Erythroblast (primary cell): ENCODE measurements at regions not wholly inside any gene's neighbourhood (a gene's known extent, or its start where the extent isn't known, plus 50 kb on each side); places are given as distances from the start of the nearest gene placed in this dataset.

Experiments used
- GATA1 ChIP-seq: IDR thresholded peaks from 2 replicates; pipeline ENCODE4 v1.6.1; 2011; ENCODE audit warnings: low read depth, mild to moderate bottlenecking, control low read depth, low read length, moderate library complexity
- POLR2A ChIP-seq: IDR thresholded peaks from 2 replicates; pipeline ENCODE4 v1.6.1; 2011; ENCODE audit warnings: mild to moderate bottlenecking, low read length

DNA sequence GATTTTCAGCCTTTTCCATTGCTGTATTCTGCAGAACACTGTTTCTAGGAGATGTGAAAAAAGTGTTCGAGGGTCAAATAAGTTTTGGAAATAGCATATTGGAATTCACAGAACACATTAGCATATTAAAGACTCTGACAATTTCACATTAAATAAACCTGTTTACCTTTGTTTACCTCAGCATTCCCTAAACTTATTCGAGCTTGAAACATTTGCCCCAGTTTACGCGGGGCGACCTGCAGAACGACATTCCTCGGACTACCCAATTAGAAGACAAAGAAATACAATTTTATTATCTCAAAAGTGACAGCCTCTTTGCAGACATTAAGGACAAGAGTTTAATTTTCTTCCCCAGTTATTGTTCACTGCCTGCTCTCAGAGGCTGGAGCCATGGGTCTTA, 110.3 kb upstream of the NFIB start:
- TF ChIP-seq POLR2A, result no peak
- no peak for TF ChIP-seq GATA1
